Spleen (tissue), 11 donors: ENCODE measurements at regions not wholly inside any gene's neighbourhood (a gene's known extent, or its start where the extent isn't known, plus 50 kb on each side); places are given as distances from the start of the nearest gene placed in this dataset.

Source experiments
- DNase-seq: peaks from one replicate; pipeline ENCODE4 v3.0.0-alpha.2; 2020
- H3K27ac ChIP-seq, 8 donors: fragments of 200-600 bp; sonication (generic) in 7 of 8; 1 replicate in 4 of 8; 2 replicates in 4 of 8; pipeline versions ENCODE4 v1.5.0 to v1.8.0; 2016 to 2021; ENCODE audit warnings: inconsistent platforms in 4 of 8, mild to moderate bottlenecking in 4 of 8, moderate library complexity in 1 of 8
- H3K27me3 ChIP-seq, 7 donors: fragments of 200-600 bp; sonication (generic) in 6 of 7; replicated peaks in 1 of 7; 1 replicate in 4 of 7; 2 replicates in 3 of 7; pipeline versions ENCODE4 v1.5.0 to v1.8.0; 2016 to 2021; ENCODE audit warnings: inconsistent platforms in 3 of 7, mild to moderate bottlenecking in 1 of 7
- H3K36me3 ChIP-seq, 6 donors: fragments of 200-600 bp; sonication (generic) in 5 of 6; 1 replicate in 4 of 6; 2 replicates in 2 of 6; pipeline versions ENCODE4 v1.5.0 to v1.8.0; 2016 to 2021; ENCODE audit warnings: inconsistent platforms in 2 of 6
- H3K4me1 ChIP-seq, 6 donors: fragments of 200-600 bp; sonication (generic) in 5 of 6; 1 replicate in 3 of 6; 2 replicates in 3 of 6; pipeline versions ENCODE4 v1.5.0 to v1.8.0; 2016 to 2021; ENCODE audit warnings: inconsistent platforms in 3 of 6
- H3K4me3 ChIP-seq, 8 donors: fragments of 200-600 bp; sonication (generic) in 7 of 8; 1 replicate in 4 of 8; 2 replicates in 4 of 8; pipeline versions ENCODE4 v1.5.0 to v1.8.0; 2016 to 2021; ENCODE audit warnings: inconsistent platforms in 4 of 8, mild to moderate bottlenecking in 4 of 8, moderate library complexity in 2 of 8
- H3K9me3 ChIP-seq, 8 donors: fragments of 200-600 bp; sonication (generic) in 7 of 8; 1 replicate in 4 of 8; 2 replicates in 4 of 8; pipeline versions ENCODE4 v1.5.0 to v1.8.0; 2016 to 2021; ENCODE audit warnings: inconsistent platforms in 4 of 8
- CTCF ChIP-seq, 11 experiments: fragments of 200-600 bp in 7 of 11; fragments of 450-650 bp in 4 of 11; sonication (generic) in 4 of 11; IDR thresholded peaks in 8 of 11; conservative IDR thresholded peaks in 3 of 11; 1 replicate in 7 of 11; 2 replicates in 4 of 11; pipeline versions ENCODE4 v1.4.0 to v1.8.0; 2016 to 2021; ENCODE audit warnings: antibody characterized with exemption in 11 of 11, inconsistent platforms in 4 of 11, mild to moderate bottlenecking in 1 of 11
- POLR2A ChIP-seq, 3 donors: fragments of 450-650 bp; IDR thresholded peaks; one replicate each; pipeline ENCODE4 v1.5.1; 2017; ENCODE audit warnings: antibody characterized with exemption in 3 of 3, mild to moderate bottlenecking in 1 of 3
- POLR2AphosphoS5 ChIP-seq, 3 donors: sonication (generic); formaldehyde crosslinking; IDR thresholded peaks; one replicate each; pipeline ENCODE4 v1.5.1; 2017; ENCODE audit warnings: antibody characterized with exemption in 3 of 3
- WGBS, 5 donors: extraction: QIAGEN DNeasy Blood & Tissue Kit in 3 of 5; methylation state at CpG; one replicate each; pipeline versions ENCODE4 v1.1.5 to v1.1.7; 2013 to 2018; 5-methylcytosine and 5-hydroxymethylcytosine counted together
- intact Hi-C: fragments of 100-400 bp; cut with DNase I; formaldehyde crosslinking; loops from one replicate; pipeline ENCODE4 v1.15.0; 2023; ENCODE audit warnings: low total_unique reads
- donor health status: healthy with polysubstance abuse.
- donor health status: DM: no; HTN: no; CAD: no; lungs with moderate emphysema.
- donor health status: DM: no; HTN: no; CAD: no.
- donor health status: Bipolar disorder and iron deficiency.
- donor health status: healthy.
- donor health status: DM: no; HTN: no; CAD: no.
- donor health status: DM: yes; HTN: yes; CAD: no.

DNA sequence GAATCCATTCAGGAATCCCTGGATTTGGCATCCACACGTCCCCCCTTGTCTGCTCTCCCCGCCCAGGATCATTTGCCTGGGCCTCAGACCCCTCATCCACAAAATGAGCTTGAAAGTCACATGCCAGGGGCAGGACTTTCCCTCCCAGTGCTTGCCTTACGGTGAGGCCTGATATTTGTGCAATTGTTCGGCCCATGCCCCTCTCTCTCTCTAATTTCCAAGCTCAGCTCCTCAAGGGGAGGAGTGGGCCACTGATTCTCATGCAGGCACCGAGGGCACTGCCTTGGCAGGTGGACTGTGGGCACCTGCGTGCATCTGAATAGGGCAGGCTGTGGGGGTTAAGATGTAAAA is 267.2 kb upstream of the FOXF1 start:
- H3K27ac ChIP-seq: no peak overlapping the region
- no peak overlapping the region for H3K4me3 ChIP-seq
- no peaks in the 10 kb centered on the region for H3K4me1 ChIP-seq
- intact Hi-C loops: no loop called here
- WGBS, 5 donors: 59 to 79% (median 74%) methylated on average over 6 of the region's 6 CpGs
- no peaks in the 10 kb centered on the region for H3K9me3 ChIP-seq
- DNase-seq: no peak
- no peaks in the 10 kb centered on the region for H3K36me3 ChIP-seq
- no peak for TF ChIP-seq POLR2AphosphoS5 (IDR thresholded peaks at IDR 0.05)
- H3K27me3 ChIP-seq: peaks cover 0 to 65% (median 18%) of the 10 kb centered on the region in 7 donors

GRCh38 chr16:86243571-86244154 is 266.7 kb upstream of the FOXF1 start:
- Histone ChIP-seq H3K9me3 (no peaks in the 10 kb centered on the region), H3K27ac (no peak overlapping the region), H3K4me1 (no peaks in the 10 kb centered on the region), H3K36me3 (no peaks in the 10 kb centered on the region), H3K27me3 (peaks cover 0 to 65% (median 18%) of the 10 kb centered on the region in 7 donors), H3K4me3 (no peak overlapping the region)
- intact Hi-C loops: no loop called here
- no peak for DNase-seq
- no peak for TF ChIP-seq CTCF (IDR thresholded peaks at IDR 0.05 in 8 of 11, conservative IDR thresholded peaks at IDR 0.05 in 3 of 11)
- no peak for TF ChIP-seq POLR2A (IDR thresholded peaks at IDR 0.05)
- WGBS, 5 donors: 73 to 81% (median 75%) methylated on average over 12 to 15 of the region's 15 CpGs

- no peaks in the 10 kb centered on the region for H3K36me3 ChIP-seq
- no peak for DNase-seq
- peaks cover 0 to 65% (median 18%) of the 10 kb centered on the region in 7 donors for H3K27me3 ChIP-seq
- intact Hi-C loops: no loop called here
- WGBS, 5 donors: 74 to 81% (median 77%) methylated on average over 9 of the region's 9 CpGs
- TF ChIP-seq CTCF (IDR thresholded peaks at IDR 0.05 in 8 of 11, conservative IDR thresholded peaks at IDR 0.05 in 3 of 11) (no peak), POLR2A (IDR thresholded peaks at IDR 0.05) (no peak), POLR2AphosphoS5 (IDR thresholded peaks at IDR 0.05) (no peak)
- H3K27ac ChIP-seq: no peak overlapping the region
- H3K9me3 ChIP-seq: no peaks in the 10 kb centered on the region
- H3K4me1 ChIP-seq: no peaks in the 10 kb centered on the region
- no peak overlapping the region for H3K4me3 ChIP-seq
These were observed 266.2 kb upstream of the FOXF1 start for GRCh38 chr16:86244158-86244557.

GRCh38 chr16:86244936-86245335 is 265.4 kb upstream of the FOXF1 start:
- Histone ChIP-seq H3K9me3 (no peaks in the 10 kb centered on the region), H3K36me3 (no peaks in the 10 kb centered on the region), H3K4me3 (no peak overlapping the region), H3K4me1 (no peaks in the 10 kb centered on the region), H3K27me3 (peaks cover 0 to 59% (median 17%) of the 10 kb centered on the region in 7 donors), H3K27ac (no peak overlapping the region)
- WGBS, 5 donors: 89 to 98% (median 93%) methylated on average over 3 of the region's 3 CpGs
- intact Hi-C loops: no loop called here
- no peak for TF ChIP-seq CTCF (IDR thresholded peaks at IDR 0.05 in 8 of 11, conservative IDR thresholded peaks at IDR 0.05 in 3 of 11)
- no peak for DNase-seq

- no peak for DNase-seq
- Histone ChIP-seq H3K9me3 (no peaks in the 10 kb centered on the region), H3K27me3 (peaks cover 0 to 55% (median 12%) of the 10 kb centered on the region in 7 donors), H3K36me3 (no peaks in the 10 kb centered on the region), H3K4me1 (no peaks in the 10 kb centered on the region), H3K4me3 (no peak overlapping the region), H3K27ac (no peak overlapping the region)
- TF ChIP-seq CTCF (IDR thresholded peaks at IDR 0.05 in 8 of 11, conservative IDR thresholded peaks at IDR 0.05 in 3 of 11) (no peak), POLR2AphosphoS5 (IDR thresholded peaks at IDR 0.05) (no peak), POLR2A (IDR thresholded peaks at IDR 0.05) (no peak)
- intact Hi-C loops: no loop called here
- WGBS, 5 donors: 83 to 94% (median 89%) methylated on average over 5 to 7 of the region's 7 CpGs
These were observed 265.0 kb upstream of the FOXF1 start for GRCh38 chr16:86245351-86245750.
